H9 (cell line): ENCODE measurements at regions not wholly inside any gene's neighbourhood (a gene's known extent, or its start where the extent isn't known, plus 50 kb on each side); places are given as distances from the start of the nearest gene placed in this dataset.

ENCODE experiments used
- DNase-seq: peaks from one replicate; pipeline ENCODE4 v3.0.0-alpha.2; 2017
- H2AFZ ChIP-seq: one replicate; pipeline ENCODE4 v1.6.1; 2013; ENCODE audit warnings: mild to moderate bottlenecking, low read length, control low read depth, moderate library complexity
- H2AK5ac ChIP-seq: 2 replicates; pipeline ENCODE4 v1.6.1; 2013; ENCODE audit warnings: low read length, control low read depth, mixed read lengths; ENCODE audit not compliant: insufficient read length
- H2BK120ac ChIP-seq: one replicate; pipeline ENCODE4 v1.6.1; 2013; ENCODE audit warnings: low read depth, mild to moderate bottlenecking, low read length, control low read depth, inconsistent platforms; ENCODE audit not compliant: poor library complexity, severe bottlenecking
- H2BK12ac ChIP-seq: 2 replicates; pipeline ENCODE4 v1.6.1; 2013; ENCODE audit warnings: low read length, control low read depth, mixed read lengths, low read depth; ENCODE audit not compliant: insufficient read length
- H2BK15ac ChIP-seq: 2 replicates; pipeline ENCODE4 v1.6.1; 2013; ENCODE audit warnings: low read depth, low read length, control low read depth
- H2BK20ac ChIP-seq: one replicate; pipeline ENCODE4 v1.6.1; 2013; ENCODE audit warnings: low read depth, mild to moderate bottlenecking, low read length, control low read depth, inconsistent platforms; ENCODE audit not compliant: poor library complexity, severe bottlenecking
- H2BK5ac ChIP-seq: 2 replicates; pipeline ENCODE4 v1.6.1; 2013; ENCODE audit warnings: low read length, control low read depth, mixed read lengths; ENCODE audit not compliant: insufficient read length
- H3K14ac ChIP-seq: 2 replicates; pipeline ENCODE4 v1.6.1; 2013; ENCODE audit warnings: low read length, control low read depth; ENCODE audit not compliant: insufficient read depth
- H3K18ac ChIP-seq: 2 replicates; pipeline ENCODE4 v1.6.1; 2013; ENCODE audit warnings: low read depth, mild to moderate bottlenecking, mixed read lengths, low read length, control low read depth; ENCODE audit not compliant: insufficient read length
- H3K23ac ChIP-seq: 2 replicates; pipeline ENCODE4 v1.6.1; 2013; ENCODE audit warnings: low read length, control low read depth, mixed read lengths, low read depth; ENCODE audit not compliant: insufficient read length
- H3K23me2 ChIP-seq: 2 replicates; pipeline ENCODE4 v1.6.1; 2013; ENCODE audit warnings: low read depth, mild to moderate bottlenecking, mixed read lengths, low read length, control low read depth; ENCODE audit not compliant: insufficient read length, poor library complexity, severe bottlenecking
- H3K27ac ChIP-seq: 2 replicates; pipeline ENCODE4 v1.5.1; 2013; ENCODE audit warnings: low read length, control low read depth, mixed read lengths, low read depth; ENCODE audit not compliant: insufficient read length
- H3K27me3 ChIP-seq: 2 replicates; pipeline ENCODE4 v1.6.1; 2013; ENCODE audit warnings: low read length, control low read depth, inconsistent platforms; ENCODE audit not compliant: insufficient read depth
- H3K4ac ChIP-seq: 2 replicates; pipeline ENCODE4 v1.6.1; 2013; ENCODE audit warnings: low read depth, mild to moderate bottlenecking, control low read depth, inconsistent platforms, low read length, moderate library complexity
- H3K4me1 ChIP-seq: 2 replicates; pipeline ENCODE4 v1.6.1; 2013; ENCODE audit warnings: low read length, control low read depth, inconsistent platforms; ENCODE audit not compliant: insufficient read depth
- H3K4me2 ChIP-seq: 2 replicates; pipeline ENCODE4 v1.6.1; 2013; ENCODE audit warnings: low read length, control low read depth, mixed read lengths; ENCODE audit not compliant: insufficient read length, insufficient read depth
- H3K56ac ChIP-seq: 2 replicates; pipeline ENCODE4 v1.6.1; 2013; ENCODE audit warnings: low read depth, mild to moderate bottlenecking, mixed read lengths, low read length, control low read depth; ENCODE audit not compliant: insufficient read length
- H3K79me1 ChIP-seq: 2 replicates; pipeline ENCODE4 v1.6.1; 2013; ENCODE audit warnings: low read depth, mild to moderate bottlenecking, moderate library complexity, low read length, control low read depth, inconsistent platforms; ENCODE audit not compliant: insufficient read depth, poor library complexity, severe bottlenecking
- H3K79me2 ChIP-seq: 2 replicates; pipeline ENCODE4 v1.6.1; 2013; ENCODE audit warnings: low read length, control low read depth, inconsistent platforms; ENCODE audit not compliant: insufficient read depth
- H3K9ac ChIP-seq: 2 replicates; pipeline ENCODE4 v1.6.1; 2013; ENCODE audit warnings: low read length, control low read depth, mixed read lengths; ENCODE audit not compliant: insufficient read length; ENCODE audit errors: extremely low read depth
- H3K9me3 ChIP-seq: one replicate; pipeline ENCODE4 v1.6.1; 2013; ENCODE audit warnings: low read depth, low read length, inconsistent platforms; ENCODE audit not compliant: control insufficient read depth
- H3T11ph ChIP-seq: one replicate; pipeline ENCODE4 v1.6.1; 2013; ENCODE audit warnings: mild to moderate bottlenecking, low read length, control low read depth, inconsistent platforms
- H4K20me1 ChIP-seq: one replicate; pipeline ENCODE4 v1.6.1; 2013; ENCODE audit not compliant: control insufficient read depth, insufficient read length, insufficient read depth
- H4K5ac ChIP-seq: 2 replicates; pipeline ENCODE4 v1.6.1; 2013; ENCODE audit warnings: low read depth, mild to moderate bottlenecking, mixed read lengths, low read length, control low read depth; ENCODE audit not compliant: insufficient read length
- H4K8ac ChIP-seq: replicated peaks from 2 replicates; pipeline ENCODE4 v1.6.1; 2013; ENCODE audit warnings: low read length, control low read depth, mixed read lengths, low read depth; ENCODE audit not compliant: insufficient read length
- H4K91ac ChIP-seq: 2 replicates; pipeline ENCODE4 v1.6.1; 2013; ENCODE audit warnings: low read depth, mild to moderate bottlenecking, moderate library complexity, mixed read lengths, low read length, control low read depth; ENCODE audit not compliant: insufficient read length
- H3K27ac Mint-ChIP-seq, 3 experiments: 2 replicates in 2 of 3; 3 replicates in 1 of 3; pipeline ENCODE4 v1.8.0; 2020 to 2021; ENCODE audit warnings: mixed read lengths in 3 of 3, mild to moderate bottlenecking in 1 of 3, moderate library complexity in 1 of 3
- H3K27me3 Mint-ChIP-seq: 2 replicates; pipeline ENCODE4 v1.8.0; 2021; ENCODE audit warnings: low read depth, mild to moderate bottlenecking, moderate library complexity, mixed read lengths
- H3K36me3 Mint-ChIP-seq, 3 experiments: 2 replicates in 2 of 3; 3 replicates in 1 of 3; pipeline ENCODE4 v1.8.0; 2020 to 2021; ENCODE audit warnings: low read depth in 3 of 3, mixed read lengths in 3 of 3; ENCODE audit not compliant: insufficient read depth in 1 of 3
- H3K4me1 Mint-ChIP-seq, 2 experiments: 2 replicates each; pipeline ENCODE4 v1.8.0; 2020; ENCODE audit warnings: mixed read lengths in 2 of 2
- H3K4me3 Mint-ChIP-seq, 2 experiments: 2 replicates in 1 of 2; 3 replicates in 1 of 2; pipeline ENCODE4 v1.8.0; 2020 to 2021; ENCODE audit warnings: mild to moderate bottlenecking in 2 of 2, mixed read lengths in 2 of 2, moderate library complexity in 1 of 2
- H3K9me3 Mint-ChIP-seq, 2 experiments: 2 replicates in 1 of 2; 3 replicates in 1 of 2; pipeline ENCODE4 v1.8.0; 2020; ENCODE audit warnings: mild to moderate bottlenecking in 2 of 2, mixed read lengths in 2 of 2, moderate library complexity in 1 of 2
- WGBS: extraction: QIAGEN DNeasy Blood & Tissue Kit; methylation state at CpG from one replicate; pipeline ENCODE4 v1.1.7; 2013; ENCODE audit warnings: missing lambda C conversion rate, low lambda C conversion rate, mixed read lengths; ENCODE audit not compliant: insufficient read length; ENCODE audit errors: extremely low coverage; 5-methylcytosine and 5-hydroxymethylcytosine counted together
- TF ChIP-seq, protein P1 (sequence below): fragments of 200-600 bp; sonication (generic); conservative IDR thresholded peaks from 3 replicates; pipeline ENCODE4 v1.8.0; 2021; ENCODE audit warnings: antibody characterized with exemption, mild to moderate bottlenecking

GRCh38 chr6:77040568-77041195, 422.6 kb downstream of the HTR1B start:
- H3K23ac ChIP-seq = no peak overlapping the region
- no peak overlapping the region for H3K4me2 ChIP-seq
- no peak overlapping the region for H4K91ac ChIP-seq
- H4K8ac ChIP-seq = no peak overlapping the region
- no peak overlapping the region for H3K14ac ChIP-seq
- no peaks in the 10 kb centered on the region for H3K79me1 ChIP-seq
- H3K4me1 ChIP-seq = no peaks in the 10 kb centered on the region
- no peak overlapping the region for H2AFZ ChIP-seq
- no peaks in the 10 kb centered on the region for H3K79me2 ChIP-seq
- H3K56ac ChIP-seq = no peak overlapping the region
- H3K9ac ChIP-seq = no peak overlapping the region
- H4K5ac ChIP-seq = no peak overlapping the region
- TF ChIP-seq, protein P1, sequence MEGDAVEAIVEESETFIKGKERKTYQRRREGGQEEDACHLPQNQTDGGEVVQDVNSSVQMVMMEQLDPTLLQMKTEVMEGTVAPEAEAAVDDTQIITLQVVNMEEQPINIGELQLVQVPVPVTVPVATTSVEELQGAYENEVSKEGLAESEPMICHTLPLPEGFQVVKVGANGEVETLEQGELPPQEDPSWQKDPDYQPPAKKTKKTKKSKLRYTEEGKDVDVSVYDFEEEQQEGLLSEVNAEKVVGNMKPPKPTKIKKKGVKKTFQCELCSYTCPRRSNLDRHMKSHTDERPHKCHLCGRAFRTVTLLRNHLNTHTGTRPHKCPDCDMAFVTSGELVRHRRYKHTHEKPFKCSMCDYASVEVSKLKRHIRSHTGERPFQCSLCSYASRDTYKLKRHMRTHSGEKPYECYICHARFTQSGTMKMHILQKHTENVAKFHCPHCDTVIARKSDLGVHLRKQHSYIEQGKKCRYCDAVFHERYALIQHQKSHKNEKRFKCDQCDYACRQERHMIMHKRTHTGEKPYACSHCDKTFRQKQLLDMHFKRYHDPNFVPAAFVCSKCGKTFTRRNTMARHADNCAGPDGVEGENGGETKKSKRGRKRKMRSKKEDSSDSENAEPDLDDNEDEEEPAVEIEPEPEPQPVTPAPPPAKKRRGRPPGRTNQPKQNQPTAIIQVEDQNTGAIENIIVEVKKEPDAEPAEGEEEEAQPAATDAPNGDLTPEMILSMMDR = no peak
- no peak overlapping the region for H2BK120ac ChIP-seq
- H3T11ph ChIP-seq = no peak overlapping the region
- no peak overlapping the region for H2BK15ac ChIP-seq
- no peak for DNase-seq
- H3K9me3 ChIP-seq = no peaks in the 10 kb centered on the region
- H3K23me2 ChIP-seq = no peaks in the 10 kb centered on the region
- no peak overlapping the region for H2BK5ac ChIP-seq
- no peak overlapping the region for H2BK12ac ChIP-seq
- Mint-ChIP-seq H3K36me3 (peaks cover 0 to 14% (median 13%) of the 10 kb centered on the region in 3 experiments; a peak in 3 of 7 replicates), H3K9me3 (peaks cover 11 to 18% of the 10 kb centered on the region in 2 experiments), H3K27me3 (no peaks in the 10 kb centered on the region), H3K27ac (no peak overlapping the region), H3K4me1 (no peaks in the 10 kb centered on the region), H3K4me3 (no peak overlapping the region)
- H3K18ac ChIP-seq = no peak overlapping the region
- H3K27ac ChIP-seq = no peak overlapping the region
- H3K4ac ChIP-seq = no peak overlapping the region
- no peak overlapping the region for H2AK5ac ChIP-seq
- no CpG with 5 or more reads among the region's 3 CpGs for WGBS
- H3K27me3 ChIP-seq = no peaks in the 10 kb centered on the region
- H2BK20ac ChIP-seq = no peak overlapping the region
- no peaks in the 10 kb centered on the region for H4K20me1 ChIP-seq
